Adipocyte (in vitro differentiated cells): ENCODE measurements at regions not wholly inside any gene's neighbourhood (a gene's known extent, or its start where the extent isn't known, plus 50 kb on each side); places are given as distances from the start of the nearest gene placed in this dataset.

Experiments used
- DNase-seq: peaks from one replicate; pipeline ENCODE4 v3.0.0-alpha.2; 2015; ENCODE audit warnings: low read depth
- H3K27me3 ChIP-seq: replicated peaks from 2 replicates; pipeline ENCODE4 v1.7.0; 2013; ENCODE audit warnings: mild to moderate bottlenecking, low read length, moderate library complexity; ENCODE audit not compliant: control insufficient read depth, insufficient read depth
- H3K36me3 ChIP-seq: 2 replicates; pipeline ENCODE4 v1.7.0; 2013; ENCODE audit warnings: low read length, mild to moderate bottlenecking, moderate library complexity; ENCODE audit not compliant: control insufficient read depth, insufficient read depth, severe bottlenecking
- H3K4me1 ChIP-seq: 2 replicates; pipeline ENCODE4 v1.7.0; 2013; ENCODE audit warnings: mild to moderate bottlenecking, low read length, moderate library complexity; ENCODE audit not compliant: control insufficient read depth, insufficient read depth
- H3K4me3 ChIP-seq: 2 replicates; pipeline ENCODE4 v1.7.0; 2013; ENCODE audit warnings: mild to moderate bottlenecking, low read length, moderate library complexity
- H3K9ac ChIP-seq: 2 replicates; pipeline ENCODE4 v1.7.0; 2013; ENCODE audit warnings: mild to moderate bottlenecking, low read length, moderate library complexity
- H3K9me3 ChIP-seq: 2 replicates; pipeline ENCODE4 v1.7.0; 2013; ENCODE audit warnings: mild to moderate bottlenecking, low read length, moderate library complexity; ENCODE audit not compliant: control insufficient read depth

DNA sequence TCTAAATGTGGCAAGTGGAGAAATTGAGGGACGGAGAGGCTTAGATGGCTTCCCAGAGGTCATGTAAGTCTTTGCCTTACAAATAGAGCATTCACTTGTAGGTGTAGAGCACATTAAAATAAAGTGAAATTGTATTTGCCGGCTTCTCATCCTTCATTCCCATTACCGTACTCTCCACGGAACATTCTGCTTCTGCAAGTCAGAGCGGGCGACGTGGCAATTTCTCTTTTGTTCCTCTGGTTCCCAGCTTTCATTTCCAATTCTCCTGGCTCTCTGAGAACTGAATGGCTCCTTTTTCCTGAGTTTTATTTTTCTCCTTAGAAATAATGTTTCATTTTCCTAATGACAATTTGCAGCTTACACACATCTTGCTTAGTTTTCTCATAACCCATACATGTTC, 51.3 kb upstream of the PFKP start:
- Histone ChIP-seq H3K9me3 (peaks cover 13% of the 10 kb centered on the region), H3K4me3 (no peak overlapping the region), H3K9ac (no peak overlapping the region), H3K4me1 (no peaks in the 10 kb centered on the region), H3K36me3 (no peaks in the 10 kb centered on the region), H3K27me3 (peaks cover 60% of the 10 kb centered on the region)
- DNase-seq, result no peak

DNA sequence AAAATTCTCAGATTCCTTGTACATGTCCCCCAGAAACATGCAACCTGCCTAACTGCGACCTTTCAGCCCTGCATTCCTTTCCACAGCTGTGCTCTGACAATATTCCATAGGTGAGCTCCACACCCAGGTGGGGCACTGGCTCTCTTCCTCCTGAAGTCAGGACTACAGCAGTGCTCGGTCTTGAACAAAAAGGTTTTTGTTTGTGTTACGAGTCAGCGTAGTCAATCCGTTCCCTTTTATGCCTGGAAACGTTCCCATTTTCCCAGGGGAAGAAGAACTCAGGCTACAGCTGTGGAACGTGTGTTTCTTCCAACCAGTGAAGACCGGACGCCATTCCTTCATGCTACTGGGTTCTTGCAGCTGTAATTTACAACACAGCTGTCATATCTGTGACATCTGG, 52.4 kb upstream of the PFKP start:
- peaks cover 13% of the 10 kb centered on the region for H3K9me3 ChIP-seq
- no peak for DNase-seq
- no peaks in the 10 kb centered on the region for H3K4me1 ChIP-seq
- peaks cover 67% of the 10 kb centered on the region for H3K27me3 ChIP-seq
- H3K4me3 ChIP-seq, result no peak overlapping the region
- H3K36me3 ChIP-seq, result no peaks in the 10 kb centered on the region
- H3K9ac ChIP-seq, result no peak overlapping the region

DNA sequence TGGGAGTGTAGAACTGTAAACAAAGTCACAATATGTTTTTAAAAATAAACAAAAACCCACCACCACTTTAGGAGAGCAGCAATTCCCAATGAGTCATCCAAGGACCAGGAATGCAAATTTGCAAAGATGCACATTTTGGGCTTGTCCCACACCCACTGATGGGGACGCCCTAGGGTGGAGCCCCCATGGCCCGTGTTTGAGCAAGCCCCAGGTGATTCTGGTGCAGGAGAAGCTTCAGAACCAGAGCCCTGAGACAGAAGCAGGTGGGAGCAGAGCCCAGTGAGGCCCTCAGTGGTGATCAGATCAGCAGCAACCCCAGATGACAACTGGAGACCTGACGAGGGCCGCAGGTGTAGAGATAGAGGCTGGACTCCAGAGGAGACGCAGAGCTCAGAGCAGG, 55.1 kb upstream of the PFKP start:
- peaks cover 10% of the 10 kb centered on the region for H3K9me3 ChIP-seq
- no peaks in the 10 kb centered on the region for H3K4me1 ChIP-seq
- H3K4me3 ChIP-seq, result no peak overlapping the region
- H3K27me3 ChIP-seq, result peaks cover 78% of the 10 kb centered on the region
- DNase-seq, result no peak
- H3K9ac ChIP-seq, result no peak overlapping the region
- no peaks in the 10 kb centered on the region for H3K36me3 ChIP-seq

DNA sequence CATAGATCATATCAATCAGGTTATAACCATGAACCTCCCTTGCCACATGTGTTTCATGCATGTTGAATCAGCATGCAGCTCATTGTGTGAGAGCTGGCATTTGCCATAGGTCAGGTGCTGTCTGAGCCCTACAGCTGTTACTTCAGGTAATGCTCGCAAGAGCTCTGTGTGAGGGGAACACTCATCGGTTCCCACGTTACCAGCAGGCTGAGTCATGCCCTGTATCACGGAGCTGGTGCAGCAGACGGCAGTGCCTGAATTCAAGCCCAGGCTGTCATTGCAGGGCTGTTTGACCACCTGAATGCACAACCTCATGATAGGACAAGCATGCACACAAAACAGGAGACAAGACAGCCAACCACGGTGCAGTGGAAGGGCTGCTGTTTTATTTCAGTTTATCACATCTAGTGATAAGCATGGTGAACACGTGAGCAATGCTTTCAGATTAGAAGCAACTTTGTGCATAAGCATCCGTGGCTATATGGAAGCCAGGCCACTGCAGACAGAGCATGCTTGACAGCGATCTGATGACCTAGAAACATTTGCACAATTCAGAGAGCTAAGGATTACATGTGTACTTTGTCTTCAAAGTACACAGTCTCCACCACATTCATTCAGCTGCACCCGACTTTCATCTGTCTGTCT, 56.4 kb upstream of the PFKP start:
- Histone ChIP-seq H3K9ac (no peak overlapping the region), H3K4me3 (no peak overlapping the region), H3K9me3 (peaks cover 10% of the 10 kb centered on the region), H3K4me1 (no peaks in the 10 kb centered on the region), H3K27me3 (peaks cover 84% of the 10 kb centered on the region), H3K36me3 (no peaks in the 10 kb centered on the region)
- DNase-seq, result no peak

DNA sequence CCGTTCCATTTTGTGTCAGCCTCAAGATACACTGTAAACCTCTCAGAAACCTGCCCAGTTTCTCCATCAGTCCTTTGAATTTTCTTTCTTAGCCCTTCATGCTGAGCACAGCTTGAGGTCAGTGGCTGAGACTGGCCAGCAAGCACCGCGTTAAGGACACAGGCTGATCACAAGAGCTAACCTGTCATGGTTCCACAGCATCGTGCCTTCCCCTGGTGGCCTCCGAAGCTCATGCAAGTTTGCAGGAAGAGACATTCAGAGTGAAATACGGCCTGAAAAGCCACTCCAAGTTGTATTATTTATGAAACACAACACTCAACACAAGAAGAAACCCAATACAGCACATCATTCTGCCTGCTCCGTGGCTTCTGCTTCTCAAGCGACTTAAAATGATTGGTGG, 57.0 kb upstream of the PFKP start:
- no peaks in the 10 kb centered on the region for H3K36me3 ChIP-seq
- peaks cover 80% of the 10 kb centered on the region for H3K27me3 ChIP-seq
- no peak overlapping the region for H3K4me3 ChIP-seq
- DNase-seq, result no peak
- no peaks in the 10 kb centered on the region for H3K4me1 ChIP-seq
- H3K9ac ChIP-seq, result no peak overlapping the region
- H3K9me3 ChIP-seq, result peaks cover 10% of the 10 kb centered on the region

DNA sequence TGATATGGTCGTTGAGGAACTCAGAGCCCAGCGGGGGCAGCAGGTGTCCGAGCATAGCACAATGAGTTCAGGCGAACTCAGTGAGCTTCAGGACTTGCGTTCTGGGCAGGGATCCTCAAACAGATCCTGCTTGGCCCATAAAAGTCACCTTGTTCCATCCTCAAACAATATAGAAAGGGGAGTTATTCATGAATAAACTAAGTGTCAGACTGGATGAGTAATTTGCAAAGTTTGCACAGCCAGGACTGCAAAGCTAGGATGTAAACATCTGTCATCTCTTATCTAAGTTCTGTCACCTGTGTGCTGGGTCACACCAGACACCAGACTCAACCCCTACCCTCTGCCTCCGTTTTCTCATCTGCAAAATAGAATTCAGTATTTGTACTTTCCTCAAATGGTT, 58.0 kb upstream of the PFKP start:
- H3K4me1 ChIP-seq, result no peaks in the 10 kb centered on the region
- peaks cover 72% of the 10 kb centered on the region for H3K27me3 ChIP-seq
- no peak for DNase-seq
- no peak overlapping the region for H3K4me3 ChIP-seq
- H3K9ac ChIP-seq, result no peak overlapping the region
- no peaks in the 10 kb centered on the region for H3K36me3 ChIP-seq
- peaks cover 10% of the 10 kb centered on the region for H3K9me3 ChIP-seq

DNA sequence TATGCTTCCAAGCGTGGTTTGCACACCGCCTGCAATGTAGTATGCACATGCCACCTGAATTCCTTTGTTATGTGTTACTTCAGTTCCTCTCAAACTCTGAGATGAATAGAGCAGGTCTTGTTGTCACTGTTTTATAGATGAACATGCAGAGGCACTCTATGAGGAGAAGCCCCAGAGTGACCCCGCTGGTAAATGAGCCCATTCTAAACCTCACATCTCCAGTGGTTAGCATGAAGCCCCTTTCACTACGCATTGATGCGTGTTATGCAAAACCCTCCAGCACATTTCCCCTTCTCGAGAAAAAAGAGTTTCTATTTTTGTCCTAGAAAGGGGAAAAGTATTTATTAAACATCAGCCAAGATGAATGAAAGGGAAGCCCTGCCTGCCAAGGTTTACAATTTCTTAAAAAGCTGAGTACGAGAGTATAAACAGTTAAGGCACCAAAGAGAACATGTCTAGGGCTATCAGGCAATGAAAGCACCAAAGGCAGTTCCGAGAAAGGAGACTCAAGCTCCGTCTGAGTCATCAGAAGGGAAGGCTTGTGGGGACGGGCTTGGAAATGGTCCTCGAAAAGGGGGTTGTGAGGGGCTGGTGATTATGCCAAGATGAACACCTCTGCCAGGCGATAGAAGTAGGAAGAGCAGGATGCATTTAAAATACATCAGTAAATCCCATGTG, 58.7 kb upstream of the PFKP start:
- Histone ChIP-seq H3K27me3 (peaks cover 65% of the 10 kb centered on the region), H3K9ac (no peak overlapping the region), H3K36me3 (no peaks in the 10 kb centered on the region), H3K4me3 (no peak overlapping the region), H3K9me3 (peaks cover 10% of the 10 kb centered on the region), H3K4me1 (no peaks in the 10 kb centered on the region)
- no peak for DNase-seq

DNA sequence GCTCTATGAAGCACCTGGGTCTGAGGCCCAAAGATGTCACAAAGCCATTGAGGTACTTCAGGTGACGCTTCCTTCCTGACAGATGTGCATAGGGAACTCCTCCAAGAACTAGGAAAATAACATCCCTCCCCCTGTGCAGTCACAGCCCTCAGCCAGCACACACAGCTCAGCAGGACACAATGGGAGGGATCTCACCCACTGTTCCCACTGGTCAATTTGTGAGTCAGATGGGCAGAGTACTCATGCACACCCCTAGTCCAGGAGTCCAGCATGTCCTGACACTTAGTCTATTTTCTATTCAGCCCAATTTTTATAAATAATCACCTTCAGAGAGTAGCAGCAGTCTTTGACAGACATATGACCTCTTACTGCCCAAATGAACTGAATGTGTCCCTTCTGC, 60.7 kb upstream of the PFKP start:
- H3K27me3 ChIP-seq, result peaks cover 56% of the 10 kb centered on the region
- no peaks in the 10 kb centered on the region for H3K36me3 ChIP-seq
- no peak overlapping the region for H3K4me3 ChIP-seq
- no peak for DNase-seq
- H3K9ac ChIP-seq, result no peak overlapping the region
- H3K9me3 ChIP-seq, result no peaks in the 10 kb centered on the region
- H3K4me1 ChIP-seq, result no peaks in the 10 kb centered on the region

DNA sequence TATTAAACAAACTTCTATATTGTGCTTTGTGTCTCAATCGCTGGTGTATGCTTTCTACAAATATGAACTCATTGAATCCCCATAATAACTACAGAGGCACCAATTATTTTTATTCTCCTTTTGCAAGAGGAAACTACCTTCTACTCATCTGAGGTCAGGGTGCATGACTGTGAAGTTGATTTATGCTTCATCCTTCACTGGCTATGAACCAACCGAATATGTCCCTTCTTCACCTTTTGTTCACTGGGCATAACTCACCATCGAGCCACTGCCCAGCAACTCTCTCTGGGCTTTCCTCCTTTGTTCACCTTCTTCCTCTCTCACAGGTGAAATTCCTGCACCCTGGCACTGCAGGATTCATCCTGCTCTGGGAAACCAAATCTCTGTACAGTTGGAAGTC, 61.3 kb upstream of the PFKP start:
- no peak overlapping the region for H3K9ac ChIP-seq
- H3K27me3 ChIP-seq, result peaks cover 54% of the 10 kb centered on the region
- no peak for DNase-seq
- H3K36me3 ChIP-seq, result no peaks in the 10 kb centered on the region
- no peak overlapping the region for H3K4me3 ChIP-seq
- H3K9me3 ChIP-seq, result no peaks in the 10 kb centered on the region
- H3K4me1 ChIP-seq, result no peaks in the 10 kb centered on the region

DNA sequence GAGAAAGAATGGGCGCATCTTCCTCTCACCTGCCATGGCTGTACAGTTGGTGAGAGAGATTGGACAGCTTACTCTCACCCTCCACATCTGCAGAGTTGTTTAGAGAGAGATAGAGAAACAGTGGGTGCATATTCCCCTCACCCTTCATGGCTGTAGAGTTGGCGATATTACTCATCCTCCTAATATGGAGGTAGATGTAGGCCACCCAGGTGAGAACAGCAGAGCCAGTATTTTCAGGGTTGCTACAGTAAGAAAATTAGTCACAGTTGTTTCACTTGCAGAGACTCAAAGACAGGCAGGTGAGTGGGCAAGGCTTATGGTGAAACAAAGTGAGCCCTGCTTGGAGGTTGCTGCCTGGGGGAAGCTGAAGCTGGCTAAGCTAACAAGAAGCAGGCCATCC, 65.0 kb upstream of the PFKP start:
- no peak overlapping the region for H3K4me3 ChIP-seq
- H3K27me3 ChIP-seq, result peaks cover 26% of the 10 kb centered on the region
- no peaks in the 10 kb centered on the region for H3K36me3 ChIP-seq
- H3K9me3 ChIP-seq, result no peaks in the 10 kb centered on the region
- DNase-seq, result no peak
- no peaks in the 10 kb centered on the region for H3K4me1 ChIP-seq
- H3K9ac ChIP-seq, result no peak overlapping the region

DNA sequence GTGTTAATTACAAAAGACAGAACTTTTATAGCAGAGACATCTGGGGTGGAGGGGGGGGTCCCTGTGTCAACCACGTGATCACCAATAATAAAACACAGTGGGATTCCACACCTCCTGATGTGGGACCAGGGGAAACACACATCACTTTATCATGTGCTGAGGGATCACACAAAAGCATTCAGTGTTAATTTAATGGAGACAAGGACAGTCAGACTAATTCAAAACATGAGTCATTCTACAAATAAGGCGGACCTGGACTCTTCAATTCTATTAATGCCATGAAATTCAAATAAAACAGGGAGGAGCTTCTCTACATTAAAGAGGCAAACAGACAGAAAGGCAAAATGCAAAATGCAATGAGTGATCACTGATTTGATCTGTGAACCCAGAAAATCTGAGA, 67.3 kb upstream of the PFKP start:
- Histone ChIP-seq H3K4me1 (no peaks in the 10 kb centered on the region), H3K9me3 (no peaks in the 10 kb centered on the region), H3K27me3 (peaks cover 14% of the 10 kb centered on the region), H3K36me3 (no peaks in the 10 kb centered on the region), H3K9ac (no peak overlapping the region), H3K4me3 (no peak overlapping the region)
- DNase-seq, result no peak
